ENCODE measurements at regions not wholly inside any gene's neighbourhood (a gene's known extent, or its start where the extent isn't known, plus 50 kb on each side); places are given as distances from the start of the nearest gene placed in this dataset.

GRCh38 chr5:72673623-72674022, 142.8 kb upstream of the TNPO1 start:
- TF ChIP-seq YY1 (IDR thresholded peaks at IDR 0.05; ENCODE audit: insufficient read depth, insufficient read length) (no peak), ZNF274 (IDR thresholded peaks at IDR 0.05; ENCODE audit: low read depth, low read length) (no peak)

Data from NT2/D1 (cell line).